MCF 10A (cell line): ENCODE measurements at regions not wholly inside any gene's neighbourhood (a gene's known extent, or its start where the extent isn't known, plus 50 kb on each side); places are given as distances from the start of the nearest gene placed in this dataset.

ENCODE experiments used
- BruUV-seq: library from RNA; stranded (reverse); fragments of 400-500 nt; replicated peaks from 2 replicates; lab custom pipeline; 2021; lab: Mats Ljungman, UMichigan
- CTCF ChIA-PET: fragments of 300-600 bp; sonication (Branson Sonifier 250); formaldehyde crosslinking; extraction: SDS; loops from one replicate; lab custom pipeline; 2021; ENCODE audit warnings: antibody characterized with exemption, inconsistent platforms; lab: Yijun Ruan, JAX
- POLR2A ChIA-PET: fragments of 300-600, 350-650 bp; sonication (Branson Sonifier 250); formaldehyde crosslinking; extraction: SDS; loops from one replicate; lab custom pipeline; 2020; ENCODE audit warnings: antibody characterized with exemption, inconsistent platforms; lab: Yijun Ruan, JAX
- DNase-seq: peaks from one replicate; pipeline ENCODE4 v3.0.0-alpha.2; 2018; ENCODE audit not compliant: unreplicated experiment
- H3K27ac Mint-ChIP-seq: one replicate; pipeline ENCODE4 v1.8.0; 2022; ENCODE audit warnings: mild to moderate bottlenecking, low read depth, mixed read lengths; ENCODE audit not compliant: unreplicated experiment
- H3K27me3 Mint-ChIP-seq: one replicate; pipeline ENCODE4 v1.8.0; 2022; ENCODE audit warnings: mixed read lengths; ENCODE audit not compliant: insufficient read depth, unreplicated experiment
- H3K36me3 Mint-ChIP-seq: one replicate; pipeline ENCODE4 v1.8.0; 2022; ENCODE audit warnings: mild to moderate bottlenecking, moderate library complexity, mixed read lengths; ENCODE audit not compliant: insufficient read depth, unreplicated experiment
- H3K4me1 Mint-ChIP-seq: one replicate; pipeline ENCODE4 v1.8.0; 2022; ENCODE audit warnings: mixed read lengths; ENCODE audit not compliant: insufficient read depth, unreplicated experiment
- H3K4me3 Mint-ChIP-seq: one replicate; pipeline ENCODE4 v1.8.0; 2022; ENCODE audit warnings: mild to moderate bottlenecking, moderate library complexity, mixed read lengths; ENCODE audit not compliant: unreplicated experiment
- H3K9me3 Mint-ChIP-seq: one replicate; pipeline ENCODE4 v1.8.0; 2022; ENCODE audit warnings: mixed read lengths; ENCODE audit not compliant: unreplicated experiment
- intact Hi-C: fragments of 100-400 bp; cut with micrococcal nuclease; formaldehyde crosslinking; loops from 2 replicates; pipeline ENCODE4 v1.14.1; 2022
- TF ChIP-seq, protein P1 (sequence below): fragments of 200-600 bp; IDR thresholded peaks from one replicate; pipeline ENCODE4 v1.8.0; 2022; ENCODE audit warnings: antibody characterized with exemption, mild to moderate bottlenecking; ENCODE audit not compliant: unreplicated experiment

DNA sequence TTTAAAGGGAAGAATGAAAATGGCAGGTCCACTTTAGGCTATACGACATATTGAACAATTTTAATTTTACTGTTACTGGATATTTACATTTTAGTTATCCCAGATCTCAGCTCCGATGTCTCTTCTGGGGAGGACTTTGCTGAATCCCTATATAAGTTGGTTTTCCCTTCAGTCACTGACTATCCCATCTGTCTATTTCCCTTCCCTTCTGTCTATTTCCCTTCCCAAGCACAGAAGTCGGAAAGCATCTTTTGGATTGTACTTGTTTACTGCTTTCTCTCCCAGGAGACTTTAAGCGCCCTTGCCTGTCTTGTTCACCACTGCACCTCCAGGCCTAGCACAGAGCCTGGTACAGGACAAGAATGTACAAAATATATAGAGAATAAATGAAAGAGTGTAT is 165.8 kb upstream of the SALL4 start:
- no peaks in the 10 kb centered on the region for H3K27me3 Mint-ChIP-seq
- no peaks in the 10 kb centered on the region for H3K36me3 Mint-ChIP-seq
- no peak overlapping the region for H3K4me3 Mint-ChIP-seq
- no TSS peak for BruUV-seq
- POLR2A ChIA-PET, result no interaction called here
- H3K4me1 Mint-ChIP-seq, result peaks cover 10% of the 10 kb centered on the region
- no peak for DNase-seq
- intact Hi-C loops, result loop anchor here (10.0 kb wide), 1 partner anchor 263 kb away; no protein-coding TSS in a partner anchor
- CTCF ChIA-PET, result interaction anchor here (0.7 to 1.0 kb wide), 2 partner anchors 64 to 92 kb away, joined by 3 read pairs; no protein-coding TSS in a partner anchor
- TF ChIP-seq, protein P1, sequence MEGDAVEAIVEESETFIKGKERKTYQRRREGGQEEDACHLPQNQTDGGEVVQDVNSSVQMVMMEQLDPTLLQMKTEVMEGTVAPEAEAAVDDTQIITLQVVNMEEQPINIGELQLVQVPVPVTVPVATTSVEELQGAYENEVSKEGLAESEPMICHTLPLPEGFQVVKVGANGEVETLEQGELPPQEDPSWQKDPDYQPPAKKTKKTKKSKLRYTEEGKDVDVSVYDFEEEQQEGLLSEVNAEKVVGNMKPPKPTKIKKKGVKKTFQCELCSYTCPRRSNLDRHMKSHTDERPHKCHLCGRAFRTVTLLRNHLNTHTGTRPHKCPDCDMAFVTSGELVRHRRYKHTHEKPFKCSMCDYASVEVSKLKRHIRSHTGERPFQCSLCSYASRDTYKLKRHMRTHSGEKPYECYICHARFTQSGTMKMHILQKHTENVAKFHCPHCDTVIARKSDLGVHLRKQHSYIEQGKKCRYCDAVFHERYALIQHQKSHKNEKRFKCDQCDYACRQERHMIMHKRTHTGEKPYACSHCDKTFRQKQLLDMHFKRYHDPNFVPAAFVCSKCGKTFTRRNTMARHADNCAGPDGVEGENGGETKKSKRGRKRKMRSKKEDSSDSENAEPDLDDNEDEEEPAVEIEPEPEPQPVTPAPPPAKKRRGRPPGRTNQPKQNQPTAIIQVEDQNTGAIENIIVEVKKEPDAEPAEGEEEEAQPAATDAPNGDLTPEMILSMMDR, result no peak
- H3K9me3 Mint-ChIP-seq, result no peaks in the 10 kb centered on the region
- H3K27ac Mint-ChIP-seq, result no peak overlapping the region

DNA sequence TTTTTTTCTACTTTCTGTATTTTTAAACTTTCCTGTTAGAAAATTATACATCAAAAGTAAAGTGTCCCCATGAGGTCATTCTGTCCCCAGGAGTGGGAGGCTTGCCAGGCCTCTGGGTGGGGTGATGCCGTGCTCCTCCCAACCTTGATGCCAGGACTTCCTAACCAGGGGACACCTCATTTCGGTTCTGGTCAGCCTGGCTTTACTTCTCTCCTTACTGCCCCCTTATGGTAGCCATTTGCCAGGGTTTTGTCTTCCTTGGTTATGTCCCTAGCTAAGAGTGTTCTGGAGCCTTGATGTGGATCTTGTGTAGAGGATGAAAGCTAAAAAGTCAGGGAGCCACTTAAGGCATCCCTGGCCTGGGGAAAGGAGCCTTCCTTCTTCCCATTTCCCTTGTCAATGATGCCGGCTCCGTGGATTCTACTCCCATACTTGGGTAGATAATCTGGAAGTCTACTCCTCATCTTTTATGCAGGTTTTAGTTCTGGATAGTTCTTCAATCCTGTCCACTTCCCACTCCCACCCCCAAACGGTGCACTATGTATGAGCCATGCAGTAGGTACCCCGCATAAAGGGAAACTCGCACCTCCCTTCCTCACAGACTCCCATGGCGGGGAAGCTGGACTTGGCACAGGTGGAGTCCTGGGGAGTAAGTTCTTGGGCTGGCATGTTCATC is 164.1 kb upstream of the SALL4 start:
- Mint-ChIP-seq H3K27ac (no peak overlapping the region), H3K4me3 (no peak overlapping the region), H3K9me3 (no peaks in the 10 kb centered on the region), H3K36me3 (no peaks in the 10 kb centered on the region), H3K4me1 (no peaks in the 10 kb centered on the region), H3K27me3 (no peaks in the 10 kb centered on the region)
- peak; percentile 79 for DNase-seq
- ChIA-PET CTCF (interaction anchor here (0.6 to 2.1 kb wide), 24 partner anchors 9 to 1390 kb away, joined by 3 to 12 read pairs (median 4); no protein-coding TSS in a partner anchor), POLR2A (interaction anchor here (0.6 kb wide), 2 partner anchors 82 to 179 kb away, joined by 3 read pairs; no protein-coding TSS in a partner anchor)
- no TSS peak for BruUV-seq
- TF ChIP-seq, protein P1, result peak; percentile 57
- intact Hi-C loops, result loop anchor here (1.0 to 10.0 kb wide), 4 partner anchors 117 to 327 kb away; no protein-coding TSS in a partner anchor

DNA sequence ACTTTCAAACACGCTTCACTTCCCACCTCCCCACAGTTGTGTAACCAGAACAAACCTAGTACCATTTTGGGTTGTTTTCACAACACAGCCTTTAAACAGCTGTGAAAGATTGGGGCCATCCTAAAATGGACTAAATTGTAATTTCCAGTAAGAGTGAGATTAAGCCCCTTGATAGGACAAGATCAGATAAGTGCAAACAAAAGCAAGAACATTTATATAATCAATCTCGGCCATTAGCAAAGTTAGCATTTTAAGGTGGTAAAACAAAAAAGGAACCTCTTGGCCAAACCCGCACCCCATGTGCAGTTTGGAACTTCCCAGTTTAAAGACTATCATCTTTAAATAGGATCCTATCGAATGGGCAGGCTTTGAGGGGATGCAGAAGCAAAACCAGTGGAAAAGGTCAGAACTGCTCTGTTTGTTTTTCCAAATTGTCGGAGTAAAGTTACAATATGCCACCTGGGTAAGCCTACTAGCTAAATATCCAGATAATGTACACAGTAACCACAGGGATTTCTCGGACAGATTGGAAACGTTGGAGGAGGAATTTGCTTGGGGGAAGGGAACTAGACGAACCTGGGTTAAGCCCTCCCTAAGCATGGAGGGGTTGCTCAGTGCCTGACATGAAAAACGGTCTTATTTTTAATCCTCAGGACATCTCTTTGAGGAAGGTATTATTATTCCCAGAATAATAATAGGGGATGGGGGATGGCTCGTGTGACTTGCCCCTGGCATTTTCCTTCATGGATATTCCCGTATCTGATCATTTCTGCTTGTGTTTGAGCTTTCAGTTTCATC is 159.8 kb upstream of the SALL4 start:
- POLR2A ChIA-PET, result no interaction called here
- Mint-ChIP-seq H3K27ac (no peak overlapping the region), H3K9me3 (no peaks in the 10 kb centered on the region), H3K4me3 (no peak overlapping the region), H3K27me3 (no peaks in the 10 kb centered on the region), H3K4me1 (no peaks in the 10 kb centered on the region), H3K36me3 (no peaks in the 10 kb centered on the region)
- no peak for DNase-seq
- intact Hi-C loops, result loop anchor here (10.0 kb wide), 1 partner anchor 257 kb away; no protein-coding TSS in a partner anchor
- TF ChIP-seq, protein P1, result no peak
- CTCF ChIA-PET, result no interaction called here
- BruUV-seq, result no TSS peak
